ENCODE measurements at regions not wholly inside any gene's neighbourhood (a gene's known extent, or its start where the extent isn't known, plus 50 kb on each side); places are given as distances from the start of the nearest gene placed in this dataset.

DNA sequence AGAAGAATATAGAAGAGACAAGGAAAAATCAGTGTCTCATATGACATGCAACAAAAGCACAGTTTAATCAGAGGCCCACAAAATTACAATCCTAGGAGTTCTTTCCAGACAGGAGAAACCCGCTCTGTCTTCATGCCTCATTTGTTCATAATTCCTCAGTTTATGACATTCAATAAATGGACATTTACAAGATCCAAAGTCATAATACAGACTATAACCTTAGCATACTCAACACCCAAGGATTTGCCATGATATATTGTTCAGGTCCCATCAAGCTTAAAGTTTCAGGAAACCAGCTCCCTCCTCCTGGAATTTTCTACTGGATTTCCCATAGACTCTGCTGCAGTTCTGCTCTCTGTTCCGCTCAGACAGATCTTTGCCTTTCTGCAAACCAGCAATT lies 56.4 kb upstream of the POMP start:
- Histone ChIP-seq H4K8ac (ENCODE audit: low read depth, low read length) (no peak overlapping the region), H2BK120ac (ENCODE audit: insufficient read depth, low read length, poor library complexity) (no peak overlapping the region), H3K9ac (ENCODE audit: low read length) (no peak overlapping the region), H3K4me3 (ENCODE audit: low read depth, low read length) (no peak overlapping the region), H3K79me2 (ENCODE audit: control insufficient read depth, insufficient read depth, low read length, poor library complexity) (no peaks in the 10 kb centered on the region), H3K9me3 (ENCODE audit: insufficient read depth, low read depth, low read length) (peaks cover 2% of the 10 kb centered on the region), H2BK5ac (ENCODE audit: low read depth, low read length, poor library complexity) (no peak overlapping the region), H2AFZ (ENCODE audit: insufficient read depth, low read length, poor library complexity) (no peak overlapping the region), H3K14ac (ENCODE audit: low read length) (no peak overlapping the region), H3K27ac (ENCODE audit: low read depth, low read length) (no peak overlapping the region), H3K79me1 (ENCODE audit: low read length) (no peaks in the 10 kb centered on the region), H4K12ac (ENCODE audit: low read depth, low read length) (no peak overlapping the region), H3K4me2 (ENCODE audit: low read length) (no peak overlapping the region), H3K4ac (ENCODE audit: low read depth, low read length) (no peak overlapping the region), H4K91ac (ENCODE audit: low read depth, low read length) (no peak overlapping the region), H2BK12ac (ENCODE audit: low read length) (no peak overlapping the region), H3K27me3 (ENCODE audit: insufficient read depth, low read length) (no peaks in the 10 kb centered on the region), H3K18ac (ENCODE audit: low read length) (no peak overlapping the region), H2AK5ac (ENCODE audit: low read length) (no peak overlapping the region), H3K4me1 (ENCODE audit: control insufficient read depth in 1 of 2, insufficient read depth in 2 of 2, low read length in 2 of 2) (no peaks in the 10 kb centered on the region), H3K36me3 (ENCODE audit: control insufficient read depth in 1 of 2, insufficient read depth in 2 of 2, low read length in 2 of 2) (no peaks in the 10 kb centered on the region), H3K23ac (ENCODE audit: low read length) (no peak overlapping the region)
- DNase-seq = no peak
- no CpG with 5 or more reads among the region's 2 CpGs for WGBS (ENCODE audit: extremely low coverage, insufficient coverage, insufficient read length)

- Histone ChIP-seq H2AK5ac (ENCODE audit: low read length) (no peak overlapping the region), H2BK12ac (ENCODE audit: low read length) (no peak overlapping the region), H3K27ac (ENCODE audit: low read depth, low read length) (no peak overlapping the region), H3K14ac (ENCODE audit: low read length) (no peak overlapping the region), H4K8ac (ENCODE audit: low read depth, low read length) (no peak overlapping the region), H3K27me3 (ENCODE audit: insufficient read depth, low read length) (no peaks in the 10 kb centered on the region), H3K9me3 (ENCODE audit: insufficient read depth, low read depth, low read length) (peaks cover 2% of the 10 kb centered on the region), H3K79me2 (ENCODE audit: control insufficient read depth, insufficient read depth, low read length, poor library complexity) (no peaks in the 10 kb centered on the region), H3K4me3 (ENCODE audit: low read depth, low read length) (no peak overlapping the region), H3K4me1 (ENCODE audit: control insufficient read depth in 1 of 2, insufficient read depth in 2 of 2, low read length in 2 of 2) (no peaks in the 10 kb centered on the region), H3K36me3 (ENCODE audit: control insufficient read depth in 1 of 2, insufficient read depth in 2 of 2, low read length in 2 of 2) (no peaks in the 10 kb centered on the region), H3K9ac (ENCODE audit: low read length) (no peak overlapping the region), H4K91ac (ENCODE audit: low read depth, low read length) (no peak overlapping the region), H2BK5ac (ENCODE audit: low read depth, low read length, poor library complexity) (no peak overlapping the region), H4K12ac (ENCODE audit: low read depth, low read length) (no peak overlapping the region), H2AFZ (ENCODE audit: insufficient read depth, low read length, poor library complexity) (no peak overlapping the region), H3K18ac (ENCODE audit: low read length) (no peak overlapping the region), H3K23ac (ENCODE audit: low read length) (no peak overlapping the region), H2BK120ac (ENCODE audit: insufficient read depth, low read length, poor library complexity) (no peak overlapping the region), H3K4ac (ENCODE audit: low read depth, low read length) (no peak overlapping the region), H3K4me2 (ENCODE audit: low read length) (no peak overlapping the region), H3K79me1 (ENCODE audit: low read length) (no peaks in the 10 kb centered on the region)
- WGBS (ENCODE audit: extremely low coverage, insufficient coverage, insufficient read length) = no CpG with 5 or more reads among the region's 3 CpGs
- DNase-seq = no peak
Measured at GRCh38 chr13:28601581-28601980, 57.3 kb upstream of the POMP start.

- Histone ChIP-seq H3K79me2 (ENCODE audit: control insufficient read depth, insufficient read depth, low read length, poor library complexity) (no peaks in the 10 kb centered on the region), H3K27me3 (ENCODE audit: insufficient read depth, low read length) (no peaks in the 10 kb centered on the region), H2BK12ac (ENCODE audit: low read length) (no peak overlapping the region), H4K8ac (ENCODE audit: low read depth, low read length) (no peak overlapping the region), H3K4me3 (ENCODE audit: low read depth, low read length) (no peak overlapping the region), H3K79me1 (ENCODE audit: low read length) (no peaks in the 10 kb centered on the region), H3K36me3 (ENCODE audit: control insufficient read depth in 1 of 2, insufficient read depth in 2 of 2, low read length in 2 of 2) (no peaks in the 10 kb centered on the region), H2AFZ (ENCODE audit: insufficient read depth, low read length, poor library complexity) (no peak overlapping the region), H2AK5ac (ENCODE audit: low read length) (no peak overlapping the region), H3K9ac (ENCODE audit: low read length) (no peak overlapping the region), H3K4me2 (ENCODE audit: low read length) (no peak overlapping the region), H4K12ac (ENCODE audit: low read depth, low read length) (no peak overlapping the region), H2BK5ac (ENCODE audit: low read depth, low read length, poor library complexity) (no peak overlapping the region), H3K27ac (ENCODE audit: low read depth, low read length) (no peak overlapping the region), H2BK120ac (ENCODE audit: insufficient read depth, low read length, poor library complexity) (no peak overlapping the region), H3K23ac (ENCODE audit: low read length) (no peak overlapping the region), H3K9me3 (ENCODE audit: insufficient read depth, low read depth, low read length) (peaks cover 2% of the 10 kb centered on the region), H3K18ac (ENCODE audit: low read length) (no peak overlapping the region), H3K14ac (ENCODE audit: low read length) (no peak overlapping the region), H3K4ac (ENCODE audit: low read depth, low read length) (no peak overlapping the region), H3K4me1 (ENCODE audit: control insufficient read depth in 1 of 2, insufficient read depth in 2 of 2, low read length in 2 of 2) (peaks cover 0 to 4% of the 10 kb centered on the region in 2 experiments), H4K91ac (ENCODE audit: low read depth, low read length) (no peak overlapping the region)
- WGBS (ENCODE audit: extremely low coverage, insufficient coverage, insufficient read length) = no CpG with 5 or more reads among the region's 3 CpGs
- no peak for DNase-seq
Measured at GRCh38 chr13:28597641-28598040, 61.3 kb upstream of the POMP start.

- Histone ChIP-seq H2BK5ac (ENCODE audit: low read depth, low read length, poor library complexity) (no peak overlapping the region), H3K18ac (ENCODE audit: low read length) (no peak overlapping the region), H2BK12ac (ENCODE audit: low read length) (no peak overlapping the region), H3K9me3 (ENCODE audit: insufficient read depth, low read depth, low read length) (no peaks in the 10 kb centered on the region), H3K27ac (ENCODE audit: low read depth, low read length) (no peak overlapping the region), H3K4ac (ENCODE audit: low read depth, low read length) (no peak overlapping the region), H2AFZ (ENCODE audit: insufficient read depth, low read length, poor library complexity) (no peak overlapping the region), H3K79me1 (ENCODE audit: low read length) (no peaks in the 10 kb centered on the region), H2AK5ac (ENCODE audit: low read length) (no peak overlapping the region), H3K27me3 (ENCODE audit: insufficient read depth, low read length) (no peaks in the 10 kb centered on the region), H4K91ac (ENCODE audit: low read depth, low read length) (no peak overlapping the region), H3K4me3 (ENCODE audit: low read depth, low read length) (no peak overlapping the region), H3K4me2 (ENCODE audit: low read length) (no peak overlapping the region), H4K8ac (ENCODE audit: low read depth, low read length) (no peak overlapping the region), H3K4me1 (ENCODE audit: control insufficient read depth in 1 of 2, insufficient read depth in 2 of 2, low read length in 2 of 2) (peaks cover 0 to 4% of the 10 kb centered on the region in 2 experiments), H3K79me2 (ENCODE audit: control insufficient read depth, insufficient read depth, low read length, poor library complexity) (no peaks in the 10 kb centered on the region), H3K23ac (ENCODE audit: low read length) (no peak overlapping the region), H3K9ac (ENCODE audit: low read length) (no peak overlapping the region), H2BK120ac (ENCODE audit: insufficient read depth, low read length, poor library complexity) (no peak overlapping the region), H4K12ac (ENCODE audit: low read depth, low read length) (no peak overlapping the region), H3K36me3 (ENCODE audit: control insufficient read depth in 1 of 2, insufficient read depth in 2 of 2, low read length in 2 of 2) (no peaks in the 10 kb centered on the region), H3K14ac (ENCODE audit: low read length) (no peak overlapping the region)
- no peak for DNase-seq
- WGBS (ENCODE audit: extremely low coverage, insufficient coverage, insufficient read length) = no CpG with 5 or more reads among the region's 12 CpGs
Measured at GRCh38 chr13:28590461-28590860, 68.5 kb upstream of the POMP start.

Measured in trophoblast cell (in vitro differentiated cells and primary cell).